GM19351 (cell line): ENCODE measurements at regions not wholly inside any gene's neighbourhood (a gene's known extent, or its start where the extent isn't known, plus 50 kb on each side); places are given as distances from the start of the nearest gene placed in this dataset.

ENCODE experiments used
- ATAC-seq: cut with Tn5 transposase; IDR thresholded peaks from one replicate; pipeline ENCODE4 v1.9.1; 2021; ENCODE audit warnings: mild to moderate bottlenecking, moderate library complexity; ENCODE audit not compliant: unreplicated experiment

DNA sequence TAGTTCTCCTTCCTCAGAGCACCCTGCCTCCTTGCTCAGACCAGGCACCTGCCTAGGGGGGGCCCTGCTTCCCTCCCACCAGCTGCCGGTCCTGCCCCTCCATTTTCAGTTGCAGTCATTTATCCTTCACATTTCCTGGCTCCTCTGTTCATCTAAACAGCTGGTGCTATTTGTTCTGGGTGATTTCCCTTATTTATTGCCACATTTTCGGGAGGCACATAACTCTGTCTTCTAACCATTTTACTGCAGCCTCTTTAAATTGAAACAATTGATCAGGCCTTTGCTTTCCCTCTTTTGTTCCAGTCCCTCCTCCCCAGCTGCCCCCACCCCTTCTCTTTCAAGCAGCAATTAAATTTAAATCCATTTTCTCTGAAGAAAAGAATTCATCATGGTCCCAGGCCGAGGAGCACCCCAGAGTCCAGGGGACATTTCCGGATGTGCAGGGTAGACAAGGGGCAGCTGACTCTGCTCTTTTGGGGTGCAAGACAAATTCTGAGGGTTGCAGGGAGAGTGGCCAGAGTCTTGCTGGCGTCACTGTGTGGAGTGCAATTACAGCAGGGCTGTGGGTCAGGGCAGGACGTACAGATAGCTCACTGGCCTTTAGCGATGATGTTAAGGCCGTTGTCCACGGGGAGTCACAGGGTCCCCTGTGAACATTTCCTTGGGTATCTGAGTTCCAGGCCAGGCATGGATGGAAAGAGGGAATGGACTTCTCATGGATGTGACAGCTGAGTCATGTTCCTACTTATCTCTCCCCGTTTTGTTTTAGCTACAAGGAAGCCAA lies 476.4 kb downstream of the TBC1D22A start:
- ATAC-seq = no peak

DNA sequence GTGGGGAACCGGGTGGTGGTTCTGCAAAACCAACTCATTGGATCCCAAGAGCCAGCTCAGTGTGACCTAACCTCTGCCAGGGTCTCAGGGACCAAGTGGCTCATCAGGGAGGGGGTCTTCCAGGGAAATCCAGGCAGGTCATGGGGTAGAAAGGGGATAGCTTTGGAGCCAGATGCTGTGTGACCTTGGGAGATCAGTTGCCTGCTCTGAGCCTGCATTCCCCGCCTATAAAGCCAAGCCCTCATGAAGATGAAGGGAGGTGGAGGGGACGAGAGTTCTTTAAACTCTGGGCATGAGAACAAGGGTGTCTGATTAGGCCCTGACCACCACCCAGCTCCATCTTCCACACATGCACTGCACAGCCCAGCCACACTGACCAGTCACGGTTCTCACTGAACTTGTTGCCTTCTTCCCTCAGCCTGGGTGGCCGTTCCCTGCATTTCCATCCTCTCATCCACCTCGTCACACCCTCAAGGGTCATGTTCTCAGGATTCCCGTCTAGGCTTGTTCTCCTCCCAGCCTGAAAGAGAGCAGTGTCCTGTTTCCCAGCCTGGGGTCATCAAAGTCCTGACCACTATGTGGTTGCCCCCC lies 475.5 kb downstream of the TBC1D22A start:
- ATAC-seq = no peak

DNA sequence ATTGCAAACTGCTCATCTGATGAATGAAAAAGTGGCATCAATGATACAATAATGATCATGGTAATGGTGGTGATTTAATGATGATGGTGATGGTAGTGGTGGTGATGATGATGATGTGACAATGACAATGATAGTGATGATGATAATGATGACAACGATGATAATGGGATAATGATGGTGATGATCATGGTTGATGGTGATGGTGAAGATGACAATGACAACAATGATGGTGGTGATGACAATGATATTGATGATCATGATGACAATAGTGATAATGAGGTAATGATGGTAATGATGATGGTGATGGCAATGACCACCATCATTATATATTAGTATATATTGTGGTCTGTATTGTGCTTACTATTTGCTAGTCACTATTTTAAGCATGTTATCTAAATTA lies 474.3 kb downstream of the TBC1D22A start:
- ATAC-seq = no peak

DNA sequence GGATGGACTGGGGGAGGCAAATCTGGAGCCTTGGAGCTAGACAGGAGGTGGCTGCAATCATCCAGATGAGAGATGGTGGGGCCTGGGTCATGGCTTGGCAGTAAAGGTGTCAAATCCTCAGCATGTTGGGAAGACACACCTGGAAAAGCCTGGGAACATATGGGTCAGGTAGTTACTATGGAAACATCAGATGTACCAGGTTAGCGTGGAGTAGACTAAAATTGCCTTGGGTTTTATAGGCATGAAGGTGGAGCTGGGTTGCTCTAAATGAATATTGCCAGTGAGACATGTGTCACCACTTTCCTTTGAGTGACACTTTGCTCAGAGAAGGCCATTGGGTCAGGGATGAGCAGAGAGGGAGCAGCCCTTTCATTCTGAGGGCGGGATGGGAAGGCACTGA lies 473.7 kb downstream of the TBC1D22A start:
- ATAC-seq = no peak

DNA sequence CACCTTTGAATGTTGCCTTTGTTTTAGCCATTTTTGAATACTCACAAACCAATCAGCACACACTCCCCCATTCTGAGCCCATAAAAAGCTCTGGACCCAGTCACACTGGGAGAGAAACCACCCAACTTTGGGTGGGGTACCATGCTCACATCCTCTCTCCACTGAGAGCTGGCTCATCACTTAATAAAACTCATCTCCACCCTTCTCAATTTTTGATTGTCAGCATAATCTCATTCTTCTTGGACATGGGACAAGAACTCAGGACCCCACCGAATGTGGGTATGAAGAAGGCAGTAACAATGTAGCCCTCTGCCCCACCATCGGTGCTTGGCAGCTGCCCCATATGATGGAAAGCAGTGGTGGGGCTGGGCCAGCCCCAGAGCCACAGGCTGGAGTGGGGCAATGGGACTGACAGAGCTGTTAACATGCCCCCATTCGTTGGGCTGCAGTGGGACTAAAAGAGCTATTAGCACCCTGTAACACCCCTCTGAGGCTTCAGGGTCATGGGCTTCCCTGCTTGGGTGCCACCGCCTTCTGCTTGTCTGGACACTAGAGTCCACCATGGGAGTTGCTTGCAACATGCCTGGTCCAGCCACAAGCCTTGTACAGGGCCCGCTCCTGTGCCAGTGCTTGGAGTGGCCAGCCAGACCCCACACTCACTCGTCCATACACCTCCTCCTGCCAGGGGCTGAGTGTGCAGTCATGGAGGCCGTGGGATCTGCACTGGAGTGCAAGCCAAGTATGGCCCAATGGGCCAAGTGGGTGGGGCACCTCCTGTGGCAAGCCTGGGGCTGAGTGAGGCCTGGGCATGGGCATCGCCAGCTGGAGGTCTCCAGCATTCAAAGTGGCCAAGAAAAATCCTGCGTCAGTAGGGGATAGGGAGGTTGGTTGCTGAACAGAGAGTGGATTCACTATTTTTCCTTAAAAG lies 471.1 kb downstream of the TBC1D22A start:
- no peak for ATAC-seq

DNA sequence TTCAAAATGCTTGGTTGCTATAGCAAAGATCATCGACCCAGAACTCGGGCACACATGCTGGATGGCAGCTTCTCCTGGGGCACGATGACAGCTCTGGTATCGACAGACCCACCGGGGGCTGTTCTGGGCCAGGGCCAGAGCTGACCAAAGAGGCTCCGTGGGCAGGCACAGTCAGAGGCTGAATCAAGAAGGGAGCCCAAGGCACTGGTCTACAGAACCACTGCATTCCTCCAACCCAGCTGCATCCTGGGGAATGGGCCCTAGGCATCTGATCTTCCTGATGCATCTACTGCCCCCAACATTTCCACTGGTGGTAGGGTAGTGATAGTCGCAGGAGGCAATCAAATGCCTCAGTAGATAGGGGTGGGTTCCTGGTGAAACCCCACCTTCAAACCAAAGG lies 470.3 kb downstream of the TBC1D22A start:
- ATAC-seq = no peak

DNA sequence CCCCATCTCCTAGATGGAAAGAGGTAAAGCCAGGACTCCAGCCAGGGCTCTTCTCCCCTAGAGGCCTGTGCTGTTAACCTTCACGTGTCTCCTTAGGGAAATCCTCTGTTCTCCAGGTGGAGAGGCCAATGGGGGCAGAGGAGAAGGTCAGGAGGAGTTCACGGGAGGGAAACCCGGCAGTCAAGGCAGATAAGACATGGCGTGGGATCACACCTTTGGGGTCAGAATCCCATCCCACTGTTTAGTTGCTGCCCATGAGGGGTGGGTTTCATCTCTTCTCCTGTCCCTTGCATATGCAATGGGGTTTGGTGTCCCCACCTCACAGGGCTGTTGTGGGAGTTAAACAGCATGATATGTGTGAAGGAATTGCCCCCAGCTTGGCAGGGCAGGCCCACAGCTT lies 469.7 kb downstream of the TBC1D22A start:
- ATAC-seq = no peak

DNA sequence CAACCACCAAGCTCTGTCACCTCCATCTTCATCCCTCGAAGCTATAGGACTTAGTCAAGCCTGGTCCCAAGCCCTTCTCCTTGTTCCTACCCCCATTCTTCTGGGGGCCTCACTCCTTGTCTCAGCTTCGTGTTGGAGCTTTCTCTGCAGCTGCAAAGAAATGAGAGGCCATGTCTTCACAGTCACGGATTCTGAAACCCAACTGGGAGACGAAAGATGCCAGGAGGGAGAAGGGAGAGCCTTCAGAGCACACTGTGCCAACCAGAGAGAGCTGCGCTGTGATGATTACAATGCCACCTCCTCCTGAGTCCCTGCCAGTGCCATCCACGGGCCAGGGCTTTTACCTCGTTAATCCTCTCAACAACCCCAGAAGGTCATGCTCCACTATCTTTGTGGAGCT lies 469.3 kb downstream of the TBC1D22A start:
- no peak for ATAC-seq

DNA sequence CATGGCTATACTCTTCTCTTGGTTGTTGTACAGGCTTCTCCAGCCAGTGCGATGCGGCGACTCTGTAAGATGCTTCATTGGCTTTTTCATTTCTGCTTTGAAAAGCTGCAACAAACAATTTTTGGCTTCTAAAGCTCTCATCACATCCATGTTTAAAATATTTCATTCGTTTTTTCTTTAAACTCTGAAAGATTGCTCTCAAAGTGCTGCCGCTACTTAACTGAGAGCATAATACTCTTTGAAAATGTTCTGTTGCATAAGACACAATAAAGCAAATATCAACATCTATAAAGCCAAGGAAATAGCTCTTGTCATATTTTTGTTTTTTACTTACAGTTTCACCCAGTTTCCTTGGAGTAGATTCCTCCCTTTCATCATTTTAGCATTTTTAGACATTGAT lies 468.3 kb downstream of the TBC1D22A start:
- no peak for ATAC-seq

DNA sequence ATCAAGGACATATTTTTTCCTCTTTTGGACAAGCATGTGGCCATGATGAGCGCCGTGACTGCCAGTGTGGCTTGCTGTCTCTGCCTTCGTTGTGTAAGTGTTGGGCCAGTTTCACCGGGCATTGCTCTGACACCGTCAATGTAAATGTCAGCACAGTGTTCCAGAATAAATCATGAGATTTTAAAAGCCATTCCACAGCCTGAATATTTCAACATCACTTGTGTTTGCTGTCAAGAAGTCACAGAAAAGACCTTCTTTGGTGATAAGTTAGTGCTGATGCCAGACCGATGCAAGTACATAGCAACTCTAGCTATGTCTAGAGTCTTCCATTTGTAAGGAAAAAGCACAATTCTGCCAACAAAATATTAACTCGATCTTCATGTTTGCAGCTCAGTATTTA lies 467.8 kb downstream of the TBC1D22A start:
- ATAC-seq = no peak

DNA sequence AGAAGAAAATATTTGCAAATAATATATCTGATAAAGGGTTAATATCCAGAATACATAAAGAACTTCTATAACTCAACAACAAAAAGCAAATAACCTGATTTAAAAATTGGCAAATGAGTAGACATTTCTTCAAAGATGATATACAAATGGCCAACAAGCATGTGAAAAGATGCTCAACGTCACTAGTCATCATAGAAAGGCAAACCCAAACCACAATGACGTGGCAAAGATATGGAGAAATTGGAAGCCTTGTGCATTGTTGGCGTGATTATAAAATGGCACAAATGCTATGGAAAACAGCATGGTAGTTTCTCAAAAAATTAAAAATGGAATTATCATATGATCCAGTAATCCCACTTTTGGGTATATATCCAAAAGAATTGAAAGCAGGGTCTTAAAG lies 466.3 kb downstream of the TBC1D22A start:
- ATAC-seq = no peak

DNA sequence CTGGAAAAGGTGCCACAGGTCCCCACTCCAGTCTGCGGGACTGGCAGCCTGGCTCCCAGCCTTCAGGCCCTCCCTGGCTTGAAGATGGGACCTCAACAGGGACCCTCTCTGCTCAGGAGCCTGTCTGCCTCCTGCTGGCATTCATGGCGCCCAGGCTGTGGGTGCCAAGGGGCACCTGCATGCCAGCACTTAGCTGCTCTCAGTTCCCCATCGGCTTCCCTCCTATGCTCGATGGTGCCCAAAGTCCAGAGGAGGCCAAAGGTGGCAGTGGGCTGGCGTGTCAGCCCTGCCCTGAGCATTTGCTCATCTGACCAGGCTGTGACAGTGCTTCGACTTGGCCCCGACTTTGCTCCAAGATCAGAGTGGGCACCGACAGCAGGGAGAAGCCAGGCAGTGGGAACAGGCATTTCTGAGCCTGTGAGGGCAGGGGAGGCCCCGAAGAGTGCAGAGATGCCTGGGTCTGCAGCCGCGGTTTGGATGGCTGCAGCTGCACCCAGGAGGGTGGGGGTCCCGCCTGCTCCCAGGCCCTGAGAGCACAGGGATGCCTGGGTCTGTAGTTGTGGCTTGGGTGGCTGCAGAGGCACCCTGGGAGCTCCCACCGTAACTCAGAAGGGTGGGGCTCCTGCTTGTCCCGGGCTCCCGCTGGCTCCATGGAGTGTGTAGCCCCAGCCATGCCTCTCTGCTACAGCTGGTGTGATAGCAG lies 463.6 kb downstream of the TBC1D22A start:
- ATAC-seq = no peak

DNA sequence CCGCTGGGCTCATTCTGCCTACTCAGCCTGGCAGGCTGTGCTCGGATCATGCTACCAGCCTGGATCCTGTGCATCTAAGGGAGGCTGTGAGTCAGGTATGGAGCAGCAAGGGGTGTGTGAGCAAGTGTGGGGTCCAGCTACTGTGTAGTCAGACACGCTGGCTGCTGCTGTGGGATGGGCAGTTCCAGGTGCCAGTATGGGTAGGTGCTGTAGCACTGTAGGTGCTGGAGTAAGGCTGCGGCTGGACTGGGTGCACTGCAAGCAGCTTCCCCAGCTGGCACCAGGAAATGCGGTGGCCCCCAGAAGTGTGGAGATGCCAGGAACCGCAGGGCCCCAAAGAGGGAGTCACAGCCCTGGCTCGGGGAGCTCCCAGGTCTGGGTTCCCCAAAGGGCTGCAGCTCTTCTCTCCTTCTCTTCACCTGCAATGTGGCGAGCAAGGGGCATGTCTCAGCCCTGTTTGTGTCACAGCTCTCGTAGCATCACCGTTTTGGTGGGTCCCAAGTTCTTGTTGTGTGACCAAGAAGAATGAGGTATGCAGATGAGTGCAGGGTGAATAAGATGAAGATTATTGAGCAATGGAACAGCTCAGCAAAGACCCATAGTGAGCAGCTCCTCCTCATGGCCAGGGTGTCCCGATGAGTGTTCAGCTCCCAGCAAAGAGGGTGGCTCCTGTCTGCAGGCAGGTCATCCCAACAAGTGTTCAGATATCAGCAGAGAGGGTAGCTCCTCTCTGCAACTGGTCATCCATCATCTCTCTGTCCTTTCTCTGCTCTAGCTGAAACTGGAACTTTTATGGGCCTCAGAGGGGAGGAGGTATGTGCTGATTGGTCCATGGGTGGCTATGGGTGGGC lies 462.9 kb downstream of the TBC1D22A start:
- ATAC-seq = no peak
